SK-N-SH (cell line): ENCODE measurements at regions not wholly inside any gene's neighbourhood (a gene's known extent, or its start where the extent isn't known, plus 50 kb on each side); places are given as distances from the start of the nearest gene placed in this dataset.

Experiments used
- CHD2 ChIP-seq: fragments of 150-350 bp; IDR thresholded peaks from 2 replicates; pipeline ENCODE4 v1.6.1; 2018; ENCODE audit warnings: low read length; ENCODE audit not compliant: partially characterized antibody
- CTCF ChIP-seq: fragments of 200-600 bp; sonication (generic); IDR thresholded peaks from 2 replicates; pipeline ENCODE4 v1.6.1; 2017; ENCODE audit warnings: antibody characterized with exemption, mild to moderate bottlenecking, moderate library complexity
- EZH2phosphoT487 ChIP-seq: fragments of 200-600 bp; sonication (generic); IDR thresholded peaks from 2 replicates; pipeline ENCODE4 v1.6.1; 2017; ENCODE audit warnings: low read depth, mixed run types, mild to moderate bottlenecking, antibody characterized with exemption, moderate library complexity, borderline replicate concordance
- MAX ChIP-seq: IDR thresholded peaks from 2 replicates; pipeline ENCODE4 v1.4.0; 2012; ENCODE audit warnings: low read depth
- POLR2AphosphoS5 ChIP-seq: IDR thresholded peaks from 2 replicates; pipeline ENCODE4 v1.6.1; 2012; ENCODE audit warnings: low read depth, low read length
- TAF1 ChIP-seq: IDR thresholded peaks from 2 replicates; pipeline ENCODE4 v1.6.1; 2012; ENCODE audit warnings: low read depth, mild to moderate bottlenecking, low read length, moderate library complexity, borderline replicate concordance
- USF2 ChIP-seq: fragments of 150-350 bp; IDR thresholded peaks from 2 replicates; pipeline ENCODE4 v1.6.1; 2017; ENCODE audit warnings: antibody characterized with exemption, low read length, low read depth, borderline replicate concordance
- TF ChIP-seq, protein P1 (sequence below): IDR thresholded peaks from 2 replicates; pipeline ENCODE4; 2012

GRCh38 chr12:94056419-94057158 lies 91.8 kb upstream of the PLXNC1 start:
- no peak for TF ChIP-seq EZH2phosphoT487
- TF ChIP-seq CTCF, result no peak
- TF ChIP-seq USF2, result no peak
- TF ChIP-seq CHD2, result no peak
- TF ChIP-seq, protein P1, sequence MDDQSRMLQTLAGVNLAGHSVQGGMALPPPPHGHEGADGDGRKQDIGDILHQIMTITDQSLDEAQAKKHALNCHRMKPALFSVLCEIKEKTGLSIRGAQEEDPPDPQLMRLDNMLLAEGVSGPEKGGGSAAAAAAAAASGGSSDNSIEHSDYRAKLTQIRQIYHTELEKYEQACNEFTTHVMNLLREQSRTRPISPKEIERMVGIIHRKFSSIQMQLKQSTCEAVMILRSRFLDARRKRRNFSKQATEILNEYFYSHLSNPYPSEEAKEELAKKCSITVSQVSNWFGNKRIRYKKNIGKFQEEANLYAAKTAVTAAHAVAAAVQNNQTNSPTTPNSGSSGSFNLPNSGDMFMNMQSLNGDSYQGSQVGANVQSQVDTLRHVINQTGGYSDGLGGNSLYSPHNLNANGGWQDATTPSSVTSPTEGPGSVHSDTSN, result no peak
- no peak for TF ChIP-seq MAX
- no peak for TF ChIP-seq TAF1
- TF ChIP-seq POLR2AphosphoS5, result no peak
